Umbilical cord (tissue), 1 donor: ENCODE measurements at regions not wholly inside any gene's neighbourhood (a gene's known extent, or its start where the extent isn't known, plus 50 kb on each side); places are given as distances from the start of the nearest gene placed in this dataset.
"Not testable (repeated sequence)": the region's sequence is repeated elsewhere in the genome, so short reads cannot be mapped to it uniquely, and the experiment has no call there.

Experiments
- DNase-seq: peaks from one replicate; pipeline ENCODE4 v3.0.0-alpha.2; 2015; ENCODE audit warnings: low spot score

DNA sequence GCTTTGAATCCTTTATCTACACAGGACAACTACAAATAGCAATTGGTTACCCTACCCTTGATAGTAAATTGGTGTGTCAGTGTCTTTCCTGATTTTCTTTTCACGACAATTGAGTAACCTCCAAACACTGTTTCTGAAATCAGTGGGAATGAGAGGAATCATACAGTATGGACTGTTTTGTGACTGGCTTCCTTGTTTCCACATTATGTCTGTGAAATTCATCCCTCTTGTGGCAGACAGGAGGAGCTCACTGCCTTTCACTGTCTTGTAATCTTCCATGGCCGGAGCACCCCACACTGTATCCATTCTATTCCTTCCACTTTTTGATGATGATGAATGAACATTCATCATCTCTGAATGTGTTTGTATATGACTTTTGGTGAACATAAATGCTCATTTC is 164.0 kb upstream of the PZP start:
- peak; percentile 25 for DNase-seq

DNA sequence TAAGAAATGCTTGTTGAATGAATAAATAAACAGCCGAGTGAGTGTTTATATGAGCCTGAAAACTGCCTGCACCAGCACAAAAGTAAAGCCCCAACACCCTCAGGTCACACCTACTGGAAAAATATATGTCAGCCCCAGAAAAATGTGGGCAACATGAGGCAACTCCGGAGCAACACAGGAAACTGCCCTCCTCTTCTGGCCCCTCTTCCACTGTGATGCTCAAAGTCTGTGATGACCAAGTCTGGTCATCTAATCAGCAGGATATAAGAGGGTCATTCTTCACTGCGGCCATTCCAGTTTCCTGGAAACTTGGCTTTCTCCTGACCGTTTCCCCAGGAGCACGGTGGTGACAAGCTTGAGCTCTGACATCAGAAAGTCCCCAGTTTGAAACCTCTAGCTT is 159.6 kb upstream of the PZP start:
- no peak for DNase-seq

- no peak for DNase-seq
These were observed 159.0 kb upstream of the PZP start for GRCh38 chr12:9367201-9367600.

- DNase-seq = no peak
These were observed 157.1 kb upstream of the PZP start for GRCh38 chr12:9365296-9365695.

GRCh38 chr12:9364224-9365176 is 156.3 kb upstream of the PZP start:
- DNase-seq = peak; percentile 21

- no peak for DNase-seq
These were observed 154.9 kb upstream of the PZP start for GRCh38 chr12:9363145-9363544.

DNA sequence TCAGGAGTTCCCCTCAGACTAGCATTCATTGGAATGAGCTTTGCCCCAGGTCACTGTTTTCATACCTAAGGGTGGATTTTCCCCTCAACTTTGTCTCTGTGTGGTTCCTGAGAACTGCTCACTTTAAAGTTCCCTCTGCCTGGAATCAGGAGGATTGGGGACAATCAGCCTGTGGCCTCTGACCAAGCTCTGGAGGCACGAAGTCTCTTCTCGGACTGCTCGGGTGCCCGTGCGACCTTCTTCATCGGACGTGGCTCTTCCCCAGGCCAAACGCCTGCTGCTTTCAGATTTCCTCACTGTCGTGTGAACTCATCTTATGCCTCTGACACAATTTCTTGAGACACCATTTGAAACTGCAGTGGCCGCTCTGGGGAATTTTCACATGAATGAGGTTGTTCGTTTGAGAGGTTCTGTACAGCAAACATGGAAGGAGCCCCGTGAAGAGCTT is 153.7 kb upstream of the PZP start:
- DNase-seq = no peak

DNA sequence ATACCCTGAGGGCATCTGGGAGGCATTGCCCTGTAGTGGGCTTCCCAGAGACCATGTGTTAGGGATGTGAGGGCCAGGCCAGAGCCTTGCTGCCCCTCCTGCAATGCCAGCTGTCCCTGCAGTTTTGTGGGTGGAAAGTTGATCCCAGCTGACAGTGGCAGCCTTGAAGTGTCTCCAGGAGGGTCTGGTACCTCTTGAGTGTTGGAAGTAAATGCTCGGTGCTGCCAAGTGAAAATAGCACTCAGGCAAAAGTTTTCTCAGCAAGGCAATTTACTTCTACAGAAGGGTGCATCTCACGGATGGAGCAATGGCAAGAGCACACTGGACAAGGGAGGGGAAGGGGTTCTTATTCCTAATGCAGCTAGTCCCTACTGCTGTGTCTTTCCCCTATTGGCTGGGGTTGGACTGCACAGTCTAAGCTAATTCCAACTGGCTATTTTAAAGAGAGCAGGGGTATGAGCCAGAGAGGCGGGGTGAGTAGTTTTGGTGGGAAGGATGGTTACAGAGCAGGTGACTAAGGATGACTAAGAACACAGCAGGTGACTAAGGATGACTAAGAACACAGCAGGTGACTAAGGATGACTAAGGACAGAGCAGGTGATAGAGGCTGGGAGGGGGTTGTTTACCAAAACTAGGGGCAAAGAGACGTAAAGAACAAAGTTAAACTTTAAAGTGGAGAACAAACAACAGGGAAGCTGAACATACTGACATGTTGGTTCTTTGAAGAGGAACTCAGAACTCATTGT is 146.0 kb upstream of the PZP start:
- not testable (repeated sequence) for DNase-seq

- no peak for DNase-seq
These were observed 142.9 kb upstream of the PZP start for GRCh38 chr12:9351136-9351535.

- no peak for DNase-seq
These were observed 142.0 kb upstream of the PZP start for GRCh38 chr12:9349888-9350885.

DNA sequence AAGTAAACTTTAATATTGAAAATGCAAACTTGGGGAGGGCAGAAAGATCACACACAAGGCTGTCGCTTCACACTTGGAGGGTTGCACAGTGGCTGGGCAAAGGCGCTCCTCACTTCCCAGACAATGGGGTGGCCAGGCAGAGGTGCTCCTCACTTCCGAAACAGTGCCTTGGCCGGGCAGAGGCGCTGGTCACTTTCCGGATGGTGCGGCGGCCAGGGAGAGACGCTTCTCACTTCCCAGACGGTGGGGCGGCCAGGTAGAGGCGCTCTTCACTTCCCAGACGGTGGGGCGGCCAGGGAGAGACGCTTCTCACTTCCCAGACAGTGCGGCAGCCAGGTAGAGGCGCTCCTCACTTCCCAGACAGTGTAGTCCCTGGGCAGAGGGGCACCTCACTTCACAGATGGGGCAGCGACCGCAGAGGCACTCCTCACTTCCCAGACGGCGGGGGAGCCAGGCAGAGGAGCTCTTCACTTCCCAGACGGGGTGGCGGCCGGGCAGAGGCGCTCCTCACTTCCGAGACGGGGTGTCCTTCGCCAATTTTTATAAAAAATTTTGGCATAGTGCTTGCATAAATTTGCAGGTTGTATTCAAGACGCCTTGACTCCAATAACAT is 140.8 kb upstream of the PZP start:
- no peak for DNase-seq

- peak; percentile 40 for DNase-seq
These were observed 139.3 kb upstream of the PZP start for GRCh38 chr12:9347328-9348127.

GRCh38 chr12:9346866-9347327 is 138.7 kb upstream of the PZP start:
- DNase-seq = no peak

GRCh38 chr12:9345171-9345570 is 137.0 kb upstream of the PZP start:
- DNase-seq = no peak

- peak; percentile 72 for DNase-seq
These were observed 136.3 kb upstream of the PZP start for GRCh38 chr12:9344541-9344940.

DNA sequence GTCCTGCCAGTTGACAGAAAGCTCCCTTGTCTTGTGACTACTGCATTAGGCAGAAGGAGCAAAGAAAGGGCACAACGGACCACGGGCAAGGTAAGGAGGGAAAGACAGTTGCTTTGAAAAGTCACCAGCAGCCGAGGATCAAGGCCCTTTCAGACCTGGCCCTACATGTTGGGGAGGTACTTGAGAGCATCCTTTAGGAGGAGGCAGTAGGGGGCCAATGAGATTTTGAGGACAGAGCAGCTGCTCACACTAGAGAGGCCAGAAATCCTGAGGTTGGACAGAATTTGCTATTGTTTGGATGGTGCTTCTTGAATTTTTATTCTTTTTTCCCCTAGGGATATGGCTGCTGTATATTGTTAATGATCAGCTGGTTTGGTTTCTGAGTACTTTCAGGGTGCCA is 135.5 kb upstream of the PZP start:
- DNase-seq = no peak

DNA sequence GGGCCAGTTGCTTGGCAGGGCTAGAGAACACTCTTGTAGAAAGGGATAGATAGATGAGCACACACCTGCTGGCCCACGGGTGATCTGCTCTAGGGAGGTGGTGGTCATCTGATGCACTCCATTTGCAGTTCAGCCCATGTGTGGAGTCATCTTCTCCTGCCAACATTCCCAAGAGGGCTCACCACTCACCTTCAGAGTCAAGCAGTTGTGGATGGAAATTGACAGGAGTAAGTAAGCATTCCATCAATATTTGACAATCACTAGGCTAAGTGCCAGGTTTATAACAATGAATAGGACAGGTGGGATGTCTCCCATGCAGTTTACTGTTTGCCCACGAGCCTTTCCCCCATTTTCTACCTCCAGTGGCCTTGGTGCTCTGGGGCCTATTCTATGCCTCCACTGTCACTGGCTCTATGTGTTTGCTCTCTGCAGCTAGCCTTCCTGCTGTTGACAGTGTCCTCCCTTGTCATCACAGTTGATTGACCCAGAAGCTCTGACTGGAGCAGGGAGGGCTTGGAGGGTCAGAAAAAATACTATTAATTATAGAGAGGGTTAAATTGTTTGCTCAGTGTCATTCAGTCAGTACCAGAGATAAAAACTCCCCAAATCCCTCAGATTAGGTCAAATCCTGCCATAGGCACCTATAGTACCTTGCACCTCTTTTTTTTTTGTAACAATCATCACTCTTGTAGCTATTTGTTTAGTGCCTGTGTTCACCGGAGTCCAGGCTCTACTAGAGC is 134.6 kb upstream of the PZP start:
- DNase-seq = no peak

DNA sequence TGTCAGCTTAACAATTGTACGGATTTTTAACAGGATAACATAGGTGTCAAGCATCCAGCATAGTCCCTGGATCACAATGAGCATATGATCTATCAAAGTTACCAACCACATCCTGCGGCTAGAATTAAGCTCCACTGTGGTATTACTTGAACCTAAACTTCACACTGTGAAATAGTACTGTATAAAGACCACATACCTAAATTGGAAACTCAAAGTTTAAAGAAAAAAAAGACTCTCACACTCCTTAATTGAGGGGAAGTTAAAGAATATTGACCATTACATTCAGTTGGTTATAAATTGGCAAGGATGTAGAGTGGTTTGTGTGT is 133.0 kb upstream of the PZP start:
- no peak for DNase-seq

- no peak for DNase-seq
These were observed 132.4 kb upstream of the PZP start for GRCh38 chr12:9340422-9341259.
